ENCODE measurements at regions not wholly inside any gene's neighbourhood (a gene's known extent, or its start where the extent isn't known, plus 50 kb on each side); places are given as distances from the start of the nearest gene placed in this dataset.

DNA sequence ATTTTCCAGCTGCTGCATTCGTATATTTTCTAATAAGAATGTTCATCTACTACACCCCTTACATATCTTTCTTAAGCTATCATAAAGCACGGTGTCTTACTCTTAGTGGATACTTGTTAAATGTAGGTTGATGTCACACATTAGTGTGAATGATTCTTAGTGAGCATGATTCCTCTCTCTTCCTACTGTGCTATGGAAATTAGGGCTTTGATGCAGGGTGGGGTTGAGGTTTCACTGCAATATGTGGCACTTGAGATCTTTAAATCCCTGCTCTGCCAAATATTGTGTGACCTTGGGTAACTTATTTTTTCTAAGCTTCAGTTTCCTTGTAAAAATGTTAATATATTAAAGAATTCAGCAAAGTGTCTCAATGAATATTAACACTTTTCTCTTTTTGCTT, 188.4 kb downstream of the PDGFRA start:
- TF ChIP-seq POLR2A (IDR thresholded peaks at IDR 0.05; ENCODE audit: low read depth, low read length) (no peak), CTCF (conservative IDR thresholded peaks at IDR 0.05; ENCODE audit: low read depth, low read length) (no peak), MAZ (IDR thresholded peaks at IDR 0.05; ENCODE audit: borderline replicate concordance, low read depth, low read length) (no peak), RAD21 (IDR thresholded peaks at IDR 0.05; ENCODE audit: low read length) (no peak), USF2 (IDR thresholded peaks at IDR 0.05; ENCODE audit: low read depth, low read length) (no peak)

Measured in IMR-90 (cell line).